ENCODE measurements at regions not wholly inside any gene's neighbourhood (a gene's known extent, or its start where the extent isn't known, plus 50 kb on each side); places are given as distances from the start of the nearest gene placed in this dataset.

DNA sequence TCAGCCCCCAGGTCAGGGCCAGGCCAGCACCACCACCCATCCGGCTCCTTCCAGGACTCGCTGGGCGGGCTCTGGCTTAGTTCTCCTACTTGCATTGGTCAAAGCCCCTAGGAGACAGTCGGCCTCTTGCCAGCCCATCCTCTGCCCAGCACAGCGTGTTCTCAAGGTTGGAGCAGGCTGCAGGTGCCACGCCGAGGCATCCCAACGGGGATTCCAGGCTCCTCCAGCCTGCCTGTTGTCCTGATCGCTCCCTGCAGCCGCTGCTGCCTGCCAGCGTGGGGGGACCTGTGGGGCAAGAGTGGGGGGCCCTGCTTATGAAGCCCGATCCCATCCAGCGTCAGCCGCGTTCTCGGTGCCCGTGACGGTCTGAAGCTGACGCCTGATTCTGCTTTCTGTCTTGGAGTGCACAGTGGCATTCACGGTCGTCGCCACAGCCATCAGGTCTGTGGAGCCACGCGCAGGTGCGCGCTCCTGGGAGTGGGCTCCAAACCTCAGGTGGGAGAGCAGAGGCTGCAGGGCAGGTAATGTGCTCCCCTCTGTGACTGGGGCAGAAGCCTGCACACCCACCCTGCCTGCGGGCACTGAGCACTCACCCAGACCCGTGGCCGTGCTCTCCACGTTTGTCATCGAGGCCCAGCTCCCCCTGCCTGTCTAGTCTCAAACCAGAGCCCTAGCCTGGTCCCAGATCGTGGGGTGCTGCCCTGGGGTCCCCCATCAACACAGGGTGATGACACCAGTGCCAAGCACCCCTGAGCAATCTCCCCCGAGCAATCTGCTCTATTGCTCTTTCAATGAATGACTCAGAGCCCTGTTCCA is 991.6 kb downstream of the BRD1 start (continued):
- TF ChIP-seq KDM3A (CRISPR knock-in tag; IDR thresholded peaks at IDR 0.05; ENCODE audit: low read depth) (no peak), CBFB (CRISPR knock-in tag; IDR thresholded peaks at IDR 0.05) (no peak), ZNF251 (CRISPR knock-in tag; IDR thresholded peaks at IDR 0.05) (no peak), HNRNPL (IDR thresholded peaks at IDR 0.05; ENCODE audit: low read depth, low read length) (no peak)

DNA sequence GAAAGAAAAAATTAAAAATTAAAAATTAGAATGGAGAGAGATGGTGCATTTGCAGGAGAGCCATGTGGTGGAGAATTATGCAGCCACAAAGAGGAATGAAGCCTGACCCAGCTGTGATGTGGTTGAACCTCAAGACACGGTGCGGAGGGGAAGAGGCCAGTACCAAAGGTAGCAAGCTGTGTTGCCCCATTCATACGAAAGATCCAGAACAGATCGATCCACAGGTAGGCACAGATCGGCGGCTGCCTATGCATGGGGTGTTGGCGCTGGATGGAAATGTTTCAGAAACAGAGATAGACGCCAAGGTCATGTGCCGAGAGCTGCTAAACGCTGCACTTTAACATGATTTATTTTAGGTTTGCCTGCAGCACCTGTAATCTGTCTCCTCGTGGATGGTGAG is 992.3 kb downstream of the BRD1 start:
- FAIRE-seq (no peak), DNase-seq (ENCODE audit: low spot score) (no peak), ATAC-seq (no peak)
- intact Hi-C loops (cut with micrococcal nuclease; ENCODE audit: unreplicated experiment) = no loop called here
- Histone ChIP-seq H3K36me3 (replicated peaks in 1 of 2; ENCODE audit: control insufficient read depth in 1 of 2, insufficient read depth in 2 of 2, low read length in 2 of 2) (no peaks in the 10 kb centered on the region), H3K27ac (ENCODE audit: extremely low read length, insufficient read depth, low read length) (no peak overlapping the region), H3K9ac (ENCODE audit: insufficient read depth, low read depth, low read length) (no peak overlapping the region), H3K4me3 (replicated peaks in 1 of 3; ENCODE audit: insufficient read depth in 1 of 3, low read depth in 2 of 3, low read length in 3 of 3) (no peak overlapping the region), H2AFZ (ENCODE audit: low read length) (no peak overlapping the region), H3K4me2 (ENCODE audit: low read depth, low read length) (no peak overlapping the region), H3K9me3 (ENCODE audit: low read length) (no peaks in the 10 kb centered on the region), H3K27me3 (ENCODE audit: control insufficient read depth in 1 of 2, insufficient read depth in 2 of 2, low read length in 2 of 2) (peaks cover 2 to 3% of the 10 kb centered on the region in 2 experiments; a peak in 4 of 5 replicates), H3K4me1 (ENCODE audit: insufficient read depth, low read length) (no peaks in the 10 kb centered on the region), H3K79me2 (ENCODE audit: insufficient read depth, low read length) (no peaks in the 10 kb centered on the region), H4K20me1 (ENCODE audit: insufficient read depth, low read length) (no peaks in the 10 kb centered on the region)
- in situ Hi-C loops (cut with HindIII; ENCODE audit: extremely low pct_ligation_motif_present, low pct_unique_long_range_greater_than_20kb) = no loop called here
- ChIA-PET CTCF (ENCODE audit: low intra/inter-chr PET ratio, low total read pairs) (no interaction called here), POLR2A (no interaction called here)
- no TSS peak for BruUV-seq (replicated peaks)
- TF ChIP-seq HOXA9 (CRISPR knock-in tag; IDR thresholded peaks at IDR 0.05; ENCODE audit: borderline replicate concordance) (no peak), NPAS2 (CRISPR knock-in tag; IDR thresholded peaks at IDR 0.05; ENCODE audit: borderline replicate concordance) (no peak), NFE2 (CRISPR knock-in tag; IDR thresholded peaks at IDR 0.05) (no peak), RFXANK (CRISPR knock-in tag; IDR thresholded peaks at IDR 0.05) (no peak), ZNF605 (CRISPR knock-in tag; IDR thresholded peaks at IDR 0.05) (no peak), KLF11 (CRISPR knock-in tag; IDR thresholded peaks at IDR 0.05) (no peak), SRSF9 (IDR thresholded peaks at IDR 0.05; ENCODE audit: borderline replicate concordance, insufficient read depth, low read depth, low read length, poor library complexity, severe bottlenecking) (no peak), NR2F2 (IDR thresholded peaks at IDR 0.05; ENCODE audit: borderline replicate concordance, low read depth) (no peak), ZNF33B (CRISPR knock-in tag; IDR thresholded peaks at IDR 0.05) (no peak), CAMTA2 (CRISPR knock-in tag; IDR thresholded peaks at IDR 0.05; ENCODE audit: borderline replicate concordance) (no peak), ZNF382 (CRISPR knock-in tag; IDR thresholded peaks at IDR 0.05; ENCODE audit: borderline replicate concordance) (no peak), DPF2 (CRISPR knock-in tag; IDR thresholded peaks at IDR 0.05; ENCODE audit: borderline replicate concordance, low read depth) (no peak), SMAD1 (CRISPR knock-in tag; IDR thresholded peaks at IDR 0.05; ENCODE audit: borderline replicate concordance, low read depth) (no peak)
- WGBS (ENCODE audit: low lambda C conversion rate) = 86% methylated on average over 10 of the region's 11 CpGs

Data from HepG2 (cell line).